ENCODE measurements at regions not wholly inside any gene's neighbourhood (a gene's known extent, or its start where the extent isn't known, plus 50 kb on each side); places are given as distances from the start of the nearest gene placed in this dataset.
"Not testable (repeated sequence)": the region's sequence is repeated elsewhere in the genome, so short reads cannot be mapped to it uniquely, and the experiment has no call there.

DNA sequence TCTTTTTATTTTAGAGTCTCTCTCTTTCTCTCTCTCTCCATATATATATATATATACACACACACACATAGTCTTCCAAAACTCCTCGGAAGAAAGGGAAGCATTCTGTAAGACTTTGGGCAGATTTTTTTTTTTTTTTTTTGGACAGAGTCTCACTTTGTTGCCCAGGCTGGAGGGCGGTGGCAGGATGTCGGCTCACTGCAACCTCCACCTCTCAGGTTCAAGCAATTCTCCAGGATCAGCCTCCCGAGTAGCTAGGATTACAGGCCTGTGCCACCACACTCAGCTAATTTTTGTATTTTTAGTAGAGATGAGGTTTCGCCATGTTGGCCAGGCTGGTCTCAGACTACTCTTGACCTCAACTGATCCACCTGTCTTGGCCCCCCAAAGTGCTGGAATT, 161.4 kb downstream of the GOLGA6L6 start:
- TF ChIP-seq, protein P1, sequence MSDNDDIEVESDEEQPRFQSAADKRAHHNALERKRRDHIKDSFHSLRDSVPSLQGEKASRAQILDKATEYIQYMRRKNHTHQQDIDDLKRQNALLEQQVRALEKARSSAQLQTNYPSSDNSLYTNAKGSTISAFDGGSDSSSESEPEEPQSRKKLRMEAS (IDR thresholded peaks at IDR 0.05), result not testable (repeated sequence)
- TF ChIP-seq POLR2AphosphoS5 (IDR thresholded peaks at IDR 0.05; ENCODE audit: low read depth, low read length); CREB1 (IDR thresholded peaks at IDR 0.05); ZNF274 (IDR thresholded peaks at IDR 0.05; ENCODE audit: borderline replicate concordance, extremely low read depth, low read length); EGR1 (IDR thresholded peaks at IDR 0.05; ENCODE audit: borderline replicate concordance, low read depth, low read length); EP300 (IDR thresholded peaks at IDR 0.05; ENCODE audit: borderline replicate concordance in 1 of 2, low read depth in 2 of 2, low read length in 2 of 2); GABPA (IDR thresholded peaks at IDR 0.05; ENCODE audit: borderline replicate concordance, insufficient read depth, low read length); CEBPB (IDR thresholded peaks at IDR 0.05; ENCODE audit: low read depth, low read length); RAD21 (IDR thresholded peaks at IDR 0.05 in 1 of 2, conservative IDR thresholded peaks at IDR 0.05 in 1 of 2; ENCODE audit: low read depth in 2 of 2, low read length in 2 of 2); SUZ12 (IDR thresholded peaks at IDR 0.05; ENCODE audit: low read length); TBP (IDR thresholded peaks at IDR 0.05; ENCODE audit: low read depth, low read length); YY1 (IDR thresholded peaks at IDR 0.05; ENCODE audit: low read depth, low read length): not testable (repeated sequence)
- TF ChIP-seq, protein P2, sequence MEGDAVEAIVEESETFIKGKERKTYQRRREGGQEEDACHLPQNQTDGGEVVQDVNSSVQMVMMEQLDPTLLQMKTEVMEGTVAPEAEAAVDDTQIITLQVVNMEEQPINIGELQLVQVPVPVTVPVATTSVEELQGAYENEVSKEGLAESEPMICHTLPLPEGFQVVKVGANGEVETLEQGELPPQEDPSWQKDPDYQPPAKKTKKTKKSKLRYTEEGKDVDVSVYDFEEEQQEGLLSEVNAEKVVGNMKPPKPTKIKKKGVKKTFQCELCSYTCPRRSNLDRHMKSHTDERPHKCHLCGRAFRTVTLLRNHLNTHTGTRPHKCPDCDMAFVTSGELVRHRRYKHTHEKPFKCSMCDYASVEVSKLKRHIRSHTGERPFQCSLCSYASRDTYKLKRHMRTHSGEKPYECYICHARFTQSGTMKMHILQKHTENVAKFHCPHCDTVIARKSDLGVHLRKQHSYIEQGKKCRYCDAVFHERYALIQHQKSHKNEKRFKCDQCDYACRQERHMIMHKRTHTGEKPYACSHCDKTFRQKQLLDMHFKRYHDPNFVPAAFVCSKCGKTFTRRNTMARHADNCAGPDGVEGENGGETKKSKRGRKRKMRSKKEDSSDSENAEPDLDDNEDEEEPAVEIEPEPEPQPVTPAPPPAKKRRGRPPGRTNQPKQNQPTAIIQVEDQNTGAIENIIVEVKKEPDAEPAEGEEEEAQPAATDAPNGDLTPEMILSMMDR (IDR thresholded peaks at IDR 0.05; ENCODE audit: control extremely low read depth in 1 of 3, insufficient read depth in 1 of 3, low read depth in 1 of 3, low read length in 3 of 3), result not testable (repeated sequence)
